ENCODE measurements at regions not wholly inside any gene's neighbourhood (a gene's known extent, or its start where the extent isn't known, plus 50 kb on each side); places are given as distances from the start of the nearest gene placed in this dataset.

- no peak for FAIRE-seq
- TF ChIP-seq POLR2A (IDR thresholded peaks at IDR 0.05; ENCODE audit: low read depth, low read length) (no peak), POLR2AphosphoS5 (IDR thresholded peaks at IDR 0.05; ENCODE audit: low read depth, low read length) (no peak), SPI1 (IDR thresholded peaks at IDR 0.05; ENCODE audit: low read depth, low read length) (no peak), POU2F2 (IDR thresholded peaks at IDR 0.05; ENCODE audit: low read depth, low read length) (no peak), TAF1 (IDR thresholded peaks at IDR 0.05; ENCODE audit: low read depth, low read length) (no peak), PAX5 (IDR thresholded peaks at IDR 0.05; ENCODE audit: insufficient read depth, low read length, severe bottlenecking) (no peak)
Measured at GRCh38 chr3:144060881-144061280, 89.3 kb downstream of the DIPK2A start.

GRCh38 chr3:144063306-144063705 lies 91.7 kb downstream of the DIPK2A start:
- FAIRE-seq = no peak
- no peak for DNase-seq (ENCODE audit: insufficient read length, low spot score)
- TF ChIP-seq PAX5 (IDR thresholded peaks at IDR 0.05; ENCODE audit: insufficient read depth, low read length, severe bottlenecking) (no peak), POU2F2 (IDR thresholded peaks at IDR 0.05; ENCODE audit: low read depth, low read length) (no peak), POLR2AphosphoS5 (IDR thresholded peaks at IDR 0.05; ENCODE audit: low read depth, low read length) (no peak), SPI1 (IDR thresholded peaks at IDR 0.05; ENCODE audit: low read depth, low read length) (no peak), POLR2A (IDR thresholded peaks at IDR 0.05; ENCODE audit: low read depth, low read length) (no peak), TAF1 (IDR thresholded peaks at IDR 0.05; ENCODE audit: low read depth, low read length) (no peak)

More at GRCh38 chr3:144060881-144061280, 89.3 kb downstream of the DIPK2A start:
- DNase-seq (ENCODE audit: insufficient read length, low spot score) = no peak

- DNase-seq (ENCODE audit: insufficient read length, low spot score) (no peak), FAIRE-seq (no peak)
- TF ChIP-seq POLR2A (IDR thresholded peaks at IDR 0.05; ENCODE audit: low read depth, low read length) = no peak
- TF ChIP-seq POLR2AphosphoS5 (IDR thresholded peaks at IDR 0.05; ENCODE audit: low read depth, low read length) = no peak
- TF ChIP-seq TAF1 (IDR thresholded peaks at IDR 0.05; ENCODE audit: low read depth, low read length) = no peak
- TF ChIP-seq POU2F2 (IDR thresholded peaks at IDR 0.05; ENCODE audit: low read depth, low read length) = no peak
- TF ChIP-seq SPI1 (IDR thresholded peaks at IDR 0.05; ENCODE audit: low read depth, low read length) = no peak
Measured at GRCh38 chr3:144067059-144067458, 95.4 kb downstream of the DIPK2A start.

- TF ChIP-seq SPI1 (IDR thresholded peaks at IDR 0.05; ENCODE audit: low read depth, low read length) (no peak), POLR2A (IDR thresholded peaks at IDR 0.05; ENCODE audit: low read depth, low read length) (no peak), POLR2AphosphoS5 (IDR thresholded peaks at IDR 0.05; ENCODE audit: low read depth, low read length) (no peak), TAF1 (IDR thresholded peaks at IDR 0.05; ENCODE audit: low read depth, low read length) (no peak), PAX5 (IDR thresholded peaks at IDR 0.05; ENCODE audit: insufficient read depth, low read length, severe bottlenecking) (no peak), POU2F2 (IDR thresholded peaks at IDR 0.05; ENCODE audit: low read depth, low read length) (no peak)
- no peak for FAIRE-seq
- no peak for DNase-seq (ENCODE audit: insufficient read length, low spot score)
Measured at GRCh38 chr3:144073698-144074097, 102.1 kb downstream of the DIPK2A start.

- DNase-seq (ENCODE audit: insufficient read length, low spot score) (no peak), FAIRE-seq (no peak)
- TF ChIP-seq POLR2A (IDR thresholded peaks at IDR 0.05; ENCODE audit: low read depth, low read length) (no peak), SPI1 (IDR thresholded peaks at IDR 0.05; ENCODE audit: low read depth, low read length) (no peak), TAF1 (IDR thresholded peaks at IDR 0.05; ENCODE audit: low read depth, low read length) (no peak), PAX5 (IDR thresholded peaks at IDR 0.05; ENCODE audit: insufficient read depth, low read length, severe bottlenecking) (no peak), POLR2AphosphoS5 (IDR thresholded peaks at IDR 0.05; ENCODE audit: low read depth, low read length) (no peak), POU2F2 (IDR thresholded peaks at IDR 0.05; ENCODE audit: low read depth, low read length) (no peak)
Measured at GRCh38 chr3:144079634-144080033, 108.0 kb downstream of the DIPK2A start.

GRCh38 chr3:144084929-144085328 lies 113.3 kb downstream of the DIPK2A start:
- DNase-seq (ENCODE audit: insufficient read length, low spot score) (no peak), FAIRE-seq (no peak)
- TF ChIP-seq TAF1 (IDR thresholded peaks at IDR 0.05; ENCODE audit: low read depth, low read length) (no peak), SPI1 (IDR thresholded peaks at IDR 0.05; ENCODE audit: low read depth, low read length) (no peak), POLR2AphosphoS5 (IDR thresholded peaks at IDR 0.05; ENCODE audit: low read depth, low read length) (no peak), POLR2A (IDR thresholded peaks at IDR 0.05; ENCODE audit: low read depth, low read length) (no peak), POU2F2 (IDR thresholded peaks at IDR 0.05; ENCODE audit: low read depth, low read length) (no peak), PAX5 (IDR thresholded peaks at IDR 0.05; ENCODE audit: insufficient read depth, low read length, severe bottlenecking) (no peak)

- TF ChIP-seq SPI1 (IDR thresholded peaks at IDR 0.05; ENCODE audit: low read depth, low read length) (no peak), POU2F2 (IDR thresholded peaks at IDR 0.05; ENCODE audit: low read depth, low read length) (no peak), POLR2AphosphoS5 (IDR thresholded peaks at IDR 0.05; ENCODE audit: low read depth, low read length) (no peak), PAX5 (IDR thresholded peaks at IDR 0.05; ENCODE audit: insufficient read depth, low read length, severe bottlenecking) (no peak), TAF1 (IDR thresholded peaks at IDR 0.05; ENCODE audit: low read depth, low read length) (no peak), POLR2A (IDR thresholded peaks at IDR 0.05; ENCODE audit: low read depth, low read length) (no peak)
- no peak for DNase-seq (ENCODE audit: insufficient read length, low spot score)
- FAIRE-seq = peak; percentile 50
Measured at GRCh38 chr3:144085964-144086363, 114.3 kb downstream of the DIPK2A start.

- no peak for DNase-seq (ENCODE audit: insufficient read length, low spot score)
- TF ChIP-seq PAX5 (IDR thresholded peaks at IDR 0.05; ENCODE audit: insufficient read depth, low read length, severe bottlenecking) (no peak), SPI1 (IDR thresholded peaks at IDR 0.05; ENCODE audit: low read depth, low read length) (no peak)
- FAIRE-seq = no peak
Measured at GRCh38 chr3:144096016-144096415, 124.4 kb downstream of the DIPK2A start.

- DNase-seq (ENCODE audit: insufficient read length, low spot score) = no peak
- TF ChIP-seq POLR2A (IDR thresholded peaks at IDR 0.05; ENCODE audit: low read depth, low read length) = no peak
- no peak for FAIRE-seq
Measured at GRCh38 chr3:144097163-144097562, 125.5 kb downstream of the DIPK2A start.

- DNase-seq (ENCODE audit: insufficient read length, low spot score) (no peak), FAIRE-seq (no peak)
- TF ChIP-seq POLR2A (IDR thresholded peaks at IDR 0.05; ENCODE audit: low read depth, low read length) = no peak
- no peak for TF ChIP-seq TAF1 (IDR thresholded peaks at IDR 0.05; ENCODE audit: low read depth, low read length)
- TF ChIP-seq POU2F2 (IDR thresholded peaks at IDR 0.05; ENCODE audit: low read depth, low read length) = no peak
Measured at GRCh38 chr3:144098691-144099090, 127.1 kb downstream of the DIPK2A start.

GRCh38 chr3:144102421-144102820 lies 130.8 kb downstream of the DIPK2A start:
- no peak for DNase-seq (ENCODE audit: insufficient read length, low spot score)
- no peak for FAIRE-seq
- TF ChIP-seq PAX5 (IDR thresholded peaks at IDR 0.05; ENCODE audit: insufficient read depth, low read length, severe bottlenecking) = no peak
- TF ChIP-seq POLR2A (IDR thresholded peaks at IDR 0.05; ENCODE audit: low read depth, low read length) = no peak
- TF ChIP-seq POU2F2 (IDR thresholded peaks at IDR 0.05; ENCODE audit: low read depth, low read length) = no peak

Measured in GM12891 (cell line).